IMR-90 (cell line): ENCODE measurements at regions not wholly inside any gene's neighbourhood (a gene's known extent, or its start where the extent isn't known, plus 50 kb on each side); places are given as distances from the start of the nearest gene placed in this dataset.

Source experiments
- ATAC-seq: fragments of 200-7000 bp; cut with Tn5 transposase; 2 replicates; pipeline ENCODE4 v1.9.1; 2020; ENCODE audit warnings: low read depth, mild to moderate bottlenecking, moderate library complexity
- BruUV-seq: library from RNA; stranded (reverse); fragments of 400-500 nt; replicated peaks from 2 replicates; lab custom pipeline; 2021; lab: Mats Ljungman, UMichigan
- CTCF ChIA-PET: fragments of 300-600 bp; formaldehyde crosslinking; extraction: SDS; loops from one replicate; lab custom pipeline; 2021; ENCODE audit warnings: antibody characterized with exemption; lab: Yijun Ruan, JAX
- POLR2A ChIA-PET: fragments of 300-600 bp; sonication (Branson Sonifier 250); formaldehyde crosslinking; loops from one replicate; lab custom pipeline; 2022; ENCODE audit warnings: antibody characterized with exemption; ENCODE audit not compliant: unreplicated experiment; lab: Charles Lee
- DNase-seq: peaks from one replicate; pipeline ENCODE4 v3.0.0; 2013
- H2AFZ ChIP-seq: replicated peaks from 2 replicates; pipeline ENCODE3; 2013; ENCODE audit warnings: low read length, mild to moderate bottlenecking; ENCODE audit not compliant: poor library complexity
- H2AK5ac ChIP-seq: 2 replicates; pipeline ENCODE4 v1.6.1; 2013; ENCODE audit warnings: low read depth, low read length, inconsistent platforms
- H2AK9ac ChIP-seq: replicated peaks from 2 replicates; pipeline ENCODE3; 2013; ENCODE audit warnings: mild to moderate bottlenecking, low read depth, low read length, moderate library complexity; ENCODE audit not compliant: poor library complexity
- H2BK120ac ChIP-seq: 2 replicates; pipeline ENCODE4 v1.6.1; 2013; ENCODE audit warnings: low read depth, low read length, inconsistent platforms
- H2BK15ac ChIP-seq: 3 replicates; pipeline ENCODE4 v1.6.1; 2013; ENCODE audit warnings: low read depth, low read length, inconsistent platforms
- H2BK20ac ChIP-seq: 2 replicates; pipeline ENCODE4 v1.6.1; 2013; ENCODE audit warnings: low read depth, mild to moderate bottlenecking, inconsistent platforms, low read length, moderate library complexity
- H2BK5ac ChIP-seq: 2 replicates; pipeline ENCODE4 v1.6.1; 2013; ENCODE audit warnings: mild to moderate bottlenecking, low read depth, low read length, inconsistent platforms; ENCODE audit not compliant: poor library complexity, severe bottlenecking
- H3K14ac ChIP-seq: replicated peaks from 2 replicates; pipeline ENCODE4 v1.6.1; 2013; ENCODE audit warnings: low read depth, low read length, inconsistent platforms
- H3K18ac ChIP-seq: 2 replicates; pipeline ENCODE4 v1.6.1; 2013; ENCODE audit warnings: low read depth, low read length, control low read depth
- H3K23ac ChIP-seq: 2 replicates; pipeline ENCODE4 v1.6.1; 2013; ENCODE audit warnings: low read depth, low read length, inconsistent platforms
- H3K27ac ChIP-seq: 2 replicates; pipeline ENCODE4 v1.5.1; 2013; ENCODE audit warnings: mild to moderate bottlenecking, control low read depth, low read length; ENCODE audit not compliant: insufficient read depth
- H3K27me3 ChIP-seq: 2 replicates; pipeline ENCODE4 v1.6.1; 2013; ENCODE audit warnings: low read length; ENCODE audit not compliant: control insufficient read depth, insufficient read depth
- H3K36me3 ChIP-seq: 2 replicates; pipeline ENCODE4 v1.6.1; 2013; ENCODE audit warnings: low read length, mixed read lengths; ENCODE audit not compliant: control insufficient read depth, insufficient read depth
- H3K4ac ChIP-seq: 2 replicates; pipeline ENCODE4 v1.6.1; 2013; ENCODE audit warnings: low read depth, low read length, inconsistent platforms
- H3K4me1 ChIP-seq: 2 replicates; pipeline ENCODE4 v1.6.1; 2013; ENCODE audit warnings: low read length, mixed read lengths; ENCODE audit not compliant: control insufficient read depth, insufficient read depth
- H3K4me2 ChIP-seq: 2 replicates; pipeline ENCODE4 v1.6.1; 2013; ENCODE audit warnings: low read depth, mild to moderate bottlenecking, control low read depth, low read length, moderate library complexity
- H3K4me3 ChIP-seq: 2 replicates; pipeline ENCODE4 v1.5.1; 2013; ENCODE audit warnings: low read depth, mild to moderate bottlenecking, control low read depth, low read length, moderate library complexity; ENCODE audit not compliant: insufficient read depth
- H3K56ac ChIP-seq: 2 replicates; pipeline ENCODE4 v1.6.1; 2013; ENCODE audit warnings: low read length, inconsistent platforms; ENCODE audit not compliant: insufficient read depth; ENCODE audit errors: extremely low read depth
- H3K79me1 ChIP-seq, 2 experiments: 2 replicates each; pipeline ENCODE4 v1.6.1; 2013; ENCODE audit warnings: low read length in 2 of 2, inconsistent platforms in 1 of 2, low read depth in 1 of 2
- H3K9ac ChIP-seq: 2 replicates; pipeline ENCODE4 v1.6.1; 2013; ENCODE audit warnings: low read depth, low read length, control low read depth
- H3K9me1 ChIP-seq: 2 replicates; pipeline ENCODE4 v1.6.1; 2013; ENCODE audit warnings: low read length, inconsistent platforms; ENCODE audit not compliant: insufficient read depth
- H3K9me3 ChIP-seq: 2 replicates; pipeline ENCODE4 v1.6.1; 2013; ENCODE audit warnings: low read length; ENCODE audit not compliant: control insufficient read depth, insufficient read depth
- H4K20me1 ChIP-seq: 2 replicates; pipeline ENCODE4 v1.6.1; 2013; ENCODE audit warnings: low read length, inconsistent platforms; ENCODE audit not compliant: insufficient read depth
- H4K5ac ChIP-seq: 2 replicates; pipeline ENCODE4 v1.6.1; 2013; ENCODE audit warnings: mild to moderate bottlenecking, low read depth, low read length, control low read depth
- H4K8ac ChIP-seq, 2 experiments: 2 replicates each; pipeline ENCODE4 v1.6.1; 2013; ENCODE audit warnings: low read depth in 2 of 2, low read length in 2 of 2, control low read depth in 1 of 2, inconsistent platforms in 1 of 2
- H4K91ac ChIP-seq: 2 replicates; pipeline ENCODE4 v1.6.1; 2013; ENCODE audit warnings: low read depth, low read length, inconsistent platforms; ENCODE audit not compliant: insufficient read depth
- BHLHE40 ChIP-seq: fragments of 150-350 bp; IDR thresholded peaks from 2 replicates; pipeline ENCODE4 v1.6.1; 2016; ENCODE audit warnings: mild to moderate bottlenecking, low read depth, low read length
- CEBPB ChIP-seq: IDR thresholded peaks from 2 replicates; pipeline ENCODE4 v1.6.1; 2012; ENCODE audit warnings: low read depth, low read length, improper control_type of control experiment
- CHD1 ChIP-seq: IDR thresholded peaks from 2 replicates; pipeline ENCODE4 v1.6.1; 2012; ENCODE audit warnings: low read depth, low read length, improper control_type of control experiment
- CTCF ChIP-seq: conservative IDR thresholded peaks from 2 replicates; pipeline ENCODE4 v1.5.1; 2012; ENCODE audit warnings: mild to moderate bottlenecking, low read depth, low read length, improper control_type of control experiment
- ELK1 ChIP-seq: fragments of 150-350 bp; IDR thresholded peaks from 2 replicates; pipeline ENCODE4 v1.6.1; 2016; ENCODE audit warnings: low read depth, mild to moderate bottlenecking, low read length, moderate library complexity, borderline replicate concordance
- FOS ChIP-seq: fragments of 150-350 bp; IDR thresholded peaks from 2 replicates; pipeline ENCODE4 v1.6.1; 2016; ENCODE audit warnings: low read depth, low read length
- MAFK ChIP-seq: IDR thresholded peaks from 2 replicates; pipeline ENCODE4 v1.6.1; 2012; ENCODE audit warnings: low read depth, low read length, improper control_type of control experiment
- MAZ ChIP-seq: IDR thresholded peaks from 2 replicates; pipeline ENCODE4 v1.6.1; 2012; ENCODE audit warnings: low read depth, mild to moderate bottlenecking, low read length, improper control_type of control experiment, moderate library complexity, borderline replicate concordance
- MXI1 ChIP-seq: IDR thresholded peaks from 2 replicates; pipeline ENCODE4 v1.6.1; 2012; ENCODE audit warnings: low read depth, mild to moderate bottlenecking, low read length, moderate library complexity, borderline replicate concordance
- NFE2L2 ChIP-seq: fragments of 150-350 bp; IDR thresholded peaks from 2 replicates; pipeline ENCODE4 v1.6.1; 2016; ENCODE audit warnings: low read depth, mild to moderate bottlenecking, low read length
- POLR2A ChIP-seq: IDR thresholded peaks from 2 replicates; pipeline ENCODE4 v1.6.1; 2012; ENCODE audit warnings: mild to moderate bottlenecking, low read depth, low read length
- RAD21 ChIP-seq: IDR thresholded peaks from 2 replicates; pipeline ENCODE4 v1.6.1; 2012; ENCODE audit warnings: low read length, improper control_type of control experiment
- RCOR1 ChIP-seq: IDR thresholded peaks from 2 replicates; pipeline ENCODE4 v1.6.1; 2012; ENCODE audit warnings: mild to moderate bottlenecking, low read length, improper control_type of control experiment; ENCODE audit not compliant: insufficient replicate concordance
- RFX5 ChIP-seq: IDR thresholded peaks from 2 replicates; pipeline ENCODE4 v1.8.0; 2012; ENCODE audit warnings: low read depth, mild to moderate bottlenecking, low read length, moderate library complexity
- SMC3 ChIP-seq: fragments of 150-350 bp; IDR thresholded peaks from 2 replicates; pipeline ENCODE4 v1.6.1; 2016; ENCODE audit warnings: low read depth, mild to moderate bottlenecking, antibody characterized with exemption, low read length, moderate library complexity
- USF2 ChIP-seq: fragments of 150-350 bp; IDR thresholded peaks from 2 replicates; pipeline ENCODE4 v1.6.1; 2017; ENCODE audit warnings: mild to moderate bottlenecking, antibody characterized with exemption, low read length, low read depth
- WGBS, 2 experiments: methylation state at CpG; one replicate each; pipeline versions ENCODE4 v1.1.5 to v1.1.7; 2013; ENCODE audit warnings: missing lambda C conversion rate in 2 of 2; ENCODE audit not compliant: insufficient read length in 1 of 2; ENCODE audit errors: extremely low coverage in 2 of 2; 5-methylcytosine and 5-hydroxymethylcytosine counted together
- dilution Hi-C: fragments of 300-500 bp; cut with HindIII; formaldehyde crosslinking; loops from one replicate; pipeline ENCODE4 v1.14.3; 2018; ENCODE audit warnings: low sequenced_read_pairs; ENCODE audit not compliant: unreplicated experiment
- in situ Hi-C: fragments of 300-500 bp; cut with MboI; formaldehyde crosslinking; loops from 3 replicates; pipeline ENCODE4 v1.14.3; 2019; ENCODE audit warnings: low sequenced_read_pairs, inconsistent platforms, mixed read lengths
- intact Hi-C: fragments of 100-400 bp; cut with micrococcal nuclease; formaldehyde crosslinking; loops from 2 replicates; pipeline ENCODE4 v1.10.0; 2022

- CTCF ChIA-PET, result no interaction called here
- H3K4me3 ChIP-seq, result no peak overlapping the region
Measured at GRCh38 chr7:360454-361100, 70.6 kb downstream of the FOXL3 start.

More at GRCh38 chr7:360454-361100, 70.6 kb downstream of the FOXL3 start:
- intact Hi-C loops (no loop called here), in situ Hi-C loops (no loop called here), dilution Hi-C loops (no loop called here)
- H3K18ac ChIP-seq, result no peak overlapping the region
- H4K91ac ChIP-seq, result no peak overlapping the region
- no peak for TF ChIP-seq POLR2A
- TF ChIP-seq RFX5, result no peak
- no peak for TF ChIP-seq RAD21
- TF ChIP-seq CHD1, result no peak
- no peak for TF ChIP-seq CEBPB
- no peak for TF ChIP-seq MAZ
- no peak for TF ChIP-seq ELK1
- TF ChIP-seq MAFK, result no peak
- TF ChIP-seq FOS, result no peak
- TF ChIP-seq USF2, result no peak
- TF ChIP-seq SMC3, result no peak
- TF ChIP-seq CTCF, result no peak
- TF ChIP-seq RCOR1, result no peak
- TF ChIP-seq BHLHE40, result no peak
- TF ChIP-seq NFE2L2, result no peak
- TF ChIP-seq MXI1, result no peak
- peaks cover 12% of the 10 kb centered on the region for H3K9me3 ChIP-seq
- no peak overlapping the region for H2AFZ ChIP-seq
- no peak overlapping the region for H3K4ac ChIP-seq
- H3K79me1 ChIP-seq, result no peaks in the 10 kb centered on the region
- H2BK5ac ChIP-seq, result no peak overlapping the region
- H3K56ac ChIP-seq, result no peak overlapping the region
- no peak overlapping the region for H2BK20ac ChIP-seq
- H2BK120ac ChIP-seq, result no peak overlapping the region
- no peak overlapping the region for H4K5ac ChIP-seq
- H3K23ac ChIP-seq, result no peak overlapping the region
- H3K14ac ChIP-seq, result no peak overlapping the region
- H3K4me1 ChIP-seq, result no peaks in the 10 kb centered on the region; the same call in 1 of the 2 replicates
- BruUV-seq, result no TSS peak
- H3K4me2 ChIP-seq, result no peak overlapping the region
- POLR2A ChIA-PET, result no interaction called here
- H3K27ac ChIP-seq, result no peak overlapping the region
- no peak overlapping the region for H4K8ac ChIP-seq
- H2AK9ac ChIP-seq, result no peak overlapping the region
- DNase-seq (no peak), ATAC-seq (no peak)
- no peak overlapping the region for H2AK5ac ChIP-seq
- H3K9ac ChIP-seq, result no peak overlapping the region
- H3K36me3 ChIP-seq, result no peaks in the 10 kb centered on the region
- 79% methylated on average over 14 of the region's 39 CpGs; no CpG with 5 or more reads in 1 of the 2 experiments for WGBS, 2 experiments
- H4K20me1 ChIP-seq, result no peaks in the 10 kb centered on the region
- no peak overlapping the region for H2BK15ac ChIP-seq
- peaks cover 36% of the 10 kb centered on the region for H3K27me3 ChIP-seq
- H3K9me1 ChIP-seq, result no peaks in the 10 kb centered on the region
